IPS-NIHi7 (cell line): ENCODE measurements at regions not wholly inside any gene's neighbourhood (a gene's known extent, or its start where the extent isn't known, plus 50 kb on each side); places are given as distances from the start of the nearest gene placed in this dataset.

ENCODE experiments used
- DNase-seq: peaks from one replicate; pipeline ENCODE4 v3.0.0; 2012; ENCODE audit warnings: mixed read lengths; ENCODE audit errors: extremely low spot score

DNA sequence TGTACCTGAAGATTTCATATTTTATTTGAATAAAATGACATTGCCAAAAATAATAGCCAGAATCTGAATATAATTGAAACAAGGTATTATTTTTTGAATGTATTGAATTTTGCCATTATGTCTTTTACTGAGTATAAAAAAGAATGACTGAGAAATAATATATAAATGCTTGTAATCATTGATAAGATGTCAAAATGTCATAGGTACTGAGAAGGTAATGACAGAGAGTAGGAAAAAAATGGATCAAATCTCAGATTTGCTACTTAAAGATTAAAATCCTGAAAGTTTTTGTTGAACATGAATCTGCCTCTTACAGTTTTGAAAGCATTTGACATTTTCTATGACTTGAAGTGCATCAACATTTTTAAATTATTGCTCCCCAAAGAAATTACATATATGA, 1069.9 kb upstream of the ADGRL4 start:
- no peak for DNase-seq

- DNase-seq = no peak
Observed at GRCh38 chr1:80075351-80075750, 1068.8 kb upstream of the ADGRL4 start.

DNA sequence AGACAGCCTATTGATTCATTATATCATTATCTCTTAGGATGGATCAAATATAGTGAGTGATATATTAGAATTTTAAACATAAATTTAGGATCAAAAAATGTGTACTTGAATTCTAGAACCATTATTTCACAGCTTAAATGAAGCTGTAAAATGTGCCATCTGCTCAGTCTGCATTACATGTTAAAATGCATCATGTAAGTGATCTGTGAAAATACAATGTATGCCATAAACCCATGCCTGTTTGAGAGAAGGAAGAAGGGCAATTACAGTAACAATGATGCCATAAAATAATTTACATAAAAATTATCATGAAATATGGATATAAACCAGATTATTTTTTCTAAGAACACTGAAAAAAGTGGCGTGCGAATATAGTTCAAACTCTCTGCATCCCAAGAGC, 1066.0 kb upstream of the ADGRL4 start:
- DNase-seq = no peak

DNA sequence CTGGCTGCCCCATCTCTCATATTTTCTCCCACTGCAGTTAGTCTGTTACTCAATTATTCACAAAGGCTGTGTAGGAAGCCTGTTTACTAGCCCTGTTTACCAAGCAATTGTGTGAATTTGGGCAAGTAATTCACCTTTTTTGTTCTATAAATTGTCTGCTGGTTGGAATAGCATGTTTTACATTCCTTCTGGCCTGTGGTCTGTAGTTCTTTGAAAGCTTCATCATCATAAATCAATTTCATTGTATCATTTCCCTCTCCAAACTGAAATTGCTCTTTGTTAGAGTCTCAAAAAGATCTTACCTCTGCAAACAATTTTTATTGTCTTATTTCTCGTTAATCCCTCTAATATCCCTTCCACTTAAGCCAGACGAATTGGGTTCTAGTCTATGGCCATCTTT, 1059.5 kb upstream of the ADGRL4 start:
- no peak for DNase-seq

GRCh38 chr1:80064524-80064923, 1058.0 kb upstream of the ADGRL4 start:
- no peak for DNase-seq

- DNase-seq = no peak
Observed at GRCh38 chr1:80059940-80060339, 1053.4 kb upstream of the ADGRL4 start.

DNA sequence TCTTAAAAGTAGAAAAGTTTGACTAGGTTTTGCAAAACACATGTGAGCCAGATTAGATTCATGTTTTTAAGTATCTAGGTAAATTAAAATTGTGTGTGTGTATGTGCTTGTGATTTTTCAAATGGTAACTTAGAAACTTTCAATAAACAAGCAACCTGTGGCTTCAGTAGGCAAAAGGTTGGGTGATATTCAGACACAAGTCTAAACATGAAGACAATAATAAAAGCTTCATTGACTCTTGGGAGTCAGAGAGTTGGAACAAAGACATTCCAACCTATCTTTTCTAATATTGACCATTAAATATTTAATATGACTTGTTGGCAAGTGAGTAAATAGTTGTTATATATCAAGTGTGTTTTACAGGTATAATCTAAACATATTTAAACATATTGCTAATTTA, 1049.6 kb upstream of the ADGRL4 start:
- no peak for DNase-seq

DNA sequence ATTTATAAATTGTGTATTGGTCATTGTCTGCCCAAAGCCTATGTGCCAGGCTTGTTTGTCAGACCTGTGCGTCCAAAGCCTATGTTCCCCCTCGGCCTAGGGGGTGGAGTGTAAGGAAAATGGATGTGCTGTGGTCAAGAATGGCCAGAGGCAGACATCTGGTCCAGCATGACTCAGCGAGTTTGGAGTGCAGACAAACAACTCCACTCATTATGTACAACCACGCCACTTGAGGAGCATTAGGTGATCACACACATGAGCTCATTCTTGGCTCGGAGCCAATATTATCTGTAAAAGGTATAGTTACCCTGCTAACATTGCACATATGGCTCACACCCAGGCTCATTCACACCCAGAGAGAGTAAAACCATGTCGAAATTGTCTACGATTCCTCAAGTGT, 1047.6 kb upstream of the ADGRL4 start:
- no peak for DNase-seq

GRCh38 chr1:80053613-80054012, 1047.1 kb upstream of the ADGRL4 start:
- no peak for DNase-seq

DNA sequence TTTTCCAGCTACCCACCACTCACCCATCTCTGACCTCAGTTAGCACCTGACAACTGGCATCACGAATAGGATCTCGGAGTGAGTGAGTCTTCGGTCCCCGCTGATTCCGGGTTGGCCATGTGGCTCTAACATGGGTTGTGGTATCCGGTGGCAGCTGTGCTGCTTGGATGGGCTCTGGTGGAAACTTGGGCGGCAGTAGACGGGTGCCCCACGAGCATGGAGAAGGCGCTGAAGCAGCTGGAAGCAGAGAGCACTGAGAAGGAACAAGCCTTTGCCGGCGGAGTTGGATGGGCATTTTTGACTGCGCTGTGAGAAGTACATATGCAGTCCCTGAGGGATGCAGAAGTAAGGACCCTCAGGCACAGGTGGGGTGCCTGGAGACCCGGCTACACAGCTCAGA, 1044.0 kb upstream of the ADGRL4 start:
- no peak for DNase-seq

GRCh38 chr1:80050085-80050484, 1043.6 kb upstream of the ADGRL4 start:
- no peak for DNase-seq

DNA sequence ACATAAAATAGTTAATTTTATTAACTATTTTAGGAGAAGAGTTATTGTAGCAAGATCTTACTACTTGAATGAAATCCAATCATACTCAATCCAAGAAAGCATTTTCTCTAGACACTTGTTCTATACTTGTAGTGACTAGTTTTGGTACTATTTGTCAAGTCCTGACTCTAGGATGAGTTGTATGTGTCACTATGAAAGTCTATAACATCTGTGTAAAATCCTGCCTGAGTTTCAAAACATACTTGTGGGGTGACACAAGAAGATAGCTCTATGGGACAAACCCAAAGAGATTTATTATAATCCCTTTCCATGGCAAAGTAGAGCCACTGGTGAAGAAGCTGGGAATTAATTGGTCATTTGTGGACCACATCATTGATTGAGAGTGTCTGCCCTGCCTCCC, 1042.2 kb upstream of the ADGRL4 start:
- no peak for DNase-seq

- no peak for DNase-seq
Observed at GRCh38 chr1:80047791-80048190, 1041.3 kb upstream of the ADGRL4 start.

GRCh38 chr1:80044662-80045061, 1038.1 kb upstream of the ADGRL4 start:
- DNase-seq = no peak

DNA sequence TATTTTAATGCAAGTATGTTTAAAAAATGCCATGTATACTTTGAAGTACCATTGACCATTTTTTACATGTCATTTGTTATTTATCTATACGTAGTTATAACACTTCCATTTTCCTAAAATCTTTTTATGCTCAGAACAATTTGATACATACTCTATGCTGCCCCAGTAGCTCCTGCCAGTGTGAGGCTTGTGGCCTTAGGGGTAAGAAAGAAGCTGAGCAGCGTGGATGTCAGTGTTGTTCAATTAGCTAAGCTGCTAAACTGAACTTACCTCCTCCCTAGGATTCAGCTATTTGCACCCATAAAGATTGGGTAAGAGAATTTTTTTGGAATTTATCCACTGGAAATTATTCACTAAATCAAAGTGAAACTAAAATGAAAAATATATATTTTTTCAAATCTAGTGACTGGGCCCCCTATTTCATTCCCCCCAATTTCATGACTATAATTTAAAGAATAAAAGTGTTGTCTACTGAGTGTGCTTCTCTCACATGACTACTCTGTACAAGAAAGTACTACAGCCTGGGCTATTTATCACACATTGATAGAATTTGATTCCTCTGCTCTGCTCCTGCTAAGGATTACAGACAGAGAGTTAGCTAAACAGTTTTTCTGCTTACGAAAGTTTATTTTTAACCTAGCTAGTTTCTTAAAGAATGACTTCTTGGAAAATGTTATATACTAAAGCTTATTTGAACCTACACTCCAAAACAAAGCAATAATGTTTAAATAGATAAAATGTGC, 1030.3 kb upstream of the ADGRL4 start:
- no peak for DNase-seq

GRCh38 chr1:80023358-80023757, 1016.8 kb upstream of the ADGRL4 start:
- DNase-seq = no peak

- DNase-seq = no peak
Observed at GRCh38 chr1:80021891-80022290, 1015.4 kb upstream of the ADGRL4 start.

DNA sequence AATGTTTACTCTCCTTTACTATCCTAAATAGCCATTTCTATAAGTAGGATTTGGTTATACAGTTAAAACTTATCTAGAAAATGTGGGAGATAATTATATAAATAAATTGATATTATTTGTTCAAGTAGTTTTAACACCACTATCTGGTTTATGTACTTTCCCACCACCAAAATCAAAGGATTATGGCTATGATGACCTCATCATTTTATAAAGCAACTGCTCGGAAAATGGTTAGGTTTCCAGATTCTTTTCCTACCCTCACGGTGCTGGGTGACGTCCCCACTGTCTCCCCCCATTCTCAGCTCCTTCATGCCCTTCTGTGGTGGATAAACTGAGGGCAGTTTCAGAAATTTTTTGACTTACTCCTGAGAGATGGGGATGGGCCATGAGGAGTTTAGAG, 1011.8 kb upstream of the ADGRL4 start:
- no peak for DNase-seq

GRCh38 chr1:80008934-80009333, 1002.4 kb upstream of the ADGRL4 start:
- DNase-seq = no peak

DNA sequence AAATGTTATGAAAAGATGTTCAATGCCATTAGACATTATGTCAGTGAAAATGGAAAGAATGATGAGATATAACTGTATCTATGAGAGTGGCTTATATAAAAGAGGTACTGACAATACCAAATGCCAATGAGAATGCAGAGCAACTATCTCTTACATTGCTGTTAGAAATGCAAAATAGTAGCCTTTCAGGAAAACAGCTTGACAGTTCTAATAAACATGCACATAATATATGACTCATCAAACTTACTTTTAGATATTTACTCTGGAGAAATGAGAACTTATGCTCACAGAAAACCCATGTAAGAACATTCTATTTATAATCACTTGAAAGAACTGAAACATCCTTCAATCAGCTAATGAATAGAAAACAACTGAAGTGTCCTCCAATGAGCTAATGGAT, 996.7 kb upstream of the ADGRL4 start:
- no peak for DNase-seq

GRCh38 chr1:79988401-79988800, 981.9 kb upstream of the ADGRL4 start:
- no peak for DNase-seq

DNA sequence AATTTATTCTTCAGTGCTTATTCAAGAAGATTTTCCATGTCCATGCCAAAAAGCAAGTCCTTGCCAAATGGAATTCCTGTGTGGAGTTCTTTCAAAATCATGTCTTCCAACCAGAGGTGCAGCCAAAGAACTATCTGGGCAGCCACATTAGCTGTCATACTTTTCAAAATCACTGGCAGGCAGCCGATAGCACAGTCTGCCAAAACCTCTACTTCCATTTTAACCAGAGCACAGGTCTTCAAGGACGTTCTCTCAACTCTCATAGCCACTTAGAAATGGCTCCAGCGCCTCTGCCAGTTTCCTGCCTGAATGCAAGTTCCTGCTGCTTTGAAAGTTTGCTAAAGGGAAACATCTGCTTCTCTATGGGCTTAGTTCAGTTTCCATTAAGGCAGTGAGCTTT, 975.7 kb upstream of the ADGRL4 start:
- DNase-seq = no peak

- DNase-seq = no peak
Observed at GRCh38 chr1:79981481-79981880, 975.0 kb upstream of the ADGRL4 start.

- DNase-seq = no peak
Observed at GRCh38 chr1:79979346-79979745, 972.8 kb upstream of the ADGRL4 start.
